ENCODE measurements at regions not wholly inside any gene's neighbourhood (a gene's known extent, or its start where the extent isn't known, plus 50 kb on each side); places are given as distances from the start of the nearest gene placed in this dataset.

DNA sequence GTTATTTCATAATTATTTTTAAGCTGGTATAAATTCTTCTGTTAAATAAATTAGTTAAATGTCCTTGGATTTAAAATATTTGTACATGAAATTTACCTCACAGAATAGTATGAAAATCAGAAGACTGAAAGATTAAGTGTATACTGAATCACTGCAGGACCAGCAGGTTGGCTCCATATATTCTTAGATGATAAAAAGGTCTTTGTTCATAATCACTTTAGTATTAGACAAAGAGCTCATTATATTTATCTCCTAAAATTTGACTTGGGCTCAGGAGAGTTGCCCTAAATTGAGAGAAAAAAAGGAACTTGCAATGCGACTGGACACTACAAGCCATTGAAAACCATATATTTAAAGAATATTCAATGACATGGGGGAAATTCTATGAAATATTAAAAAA lies 766.4 kb upstream of the CITED2 start:
- Histone ChIP-seq H3K27me3 (replicated peaks; ENCODE audit: control insufficient read depth, insufficient read depth, low read length) (no peaks in the 10 kb centered on the region), H3K9me3 (no peaks in the 10 kb centered on the region), H3K36me3 (ENCODE audit: control insufficient read depth, insufficient read depth, low read length) (no peaks in the 10 kb centered on the region), H3K4me3 (ENCODE audit: low read depth, low read length) (no peak overlapping the region), H3K4me1 (no peaks in the 10 kb centered on the region)
- no TSS peak for BruUV-seq (replicated peaks)
- POLR2A ChIA-PET, result no interaction called here
- Mint-ChIP-seq H3K9me3 (ENCODE audit: unreplicated experiment) (no peaks in the 10 kb centered on the region), H3K36me3 (ENCODE audit: insufficient read depth, unreplicated experiment) (no peaks in the 10 kb centered on the region), H3K27me3 (ENCODE audit: insufficient read depth, unreplicated experiment) (no peaks in the 10 kb centered on the region), H3K4me1 (ENCODE audit: low read depth, unreplicated experiment) (peaks cover 6% of the 10 kb centered on the region), H3K4me3 (ENCODE audit: unreplicated experiment) (no peak overlapping the region), H3K27ac (ENCODE audit: unreplicated experiment) (no peak overlapping the region)
- TF ChIP-seq CTCF (IDR thresholded peaks at IDR 0.05; ENCODE audit: insufficient read depth in 1 of 2, low read depth in 1 of 2, low read length in 1 of 2, severe bottlenecking in 1 of 2, unreplicated experiment in 1 of 2), result no peak
- intact Hi-C loops (cut with micrococcal nuclease; ENCODE audit: unreplicated experiment), result no loop called here
- CTCF ChIA-PET, result no interaction called here
- DNase-seq, result no peak

- ChIA-PET CTCF (no interaction called here), POLR2A (no interaction called here)
- Mint-ChIP-seq H3K9me3 (ENCODE audit: unreplicated experiment) (peaks cover 6% of the 10 kb centered on the region), H3K27me3 (ENCODE audit: insufficient read depth, unreplicated experiment) (no peaks in the 10 kb centered on the region), H3K36me3 (ENCODE audit: insufficient read depth, unreplicated experiment) (no peaks in the 10 kb centered on the region), H3K27ac (ENCODE audit: unreplicated experiment) (no peak overlapping the region), H3K4me1 (ENCODE audit: low read depth, unreplicated experiment) (peaks cover 6% of the 10 kb centered on the region), H3K4me3 (ENCODE audit: unreplicated experiment) (no peak overlapping the region)
- no peak for DNase-seq
- no TSS peak for BruUV-seq (replicated peaks)
- no peak overlapping the region for H3K4me3 ChIP-seq (ENCODE audit: low read depth, low read length)
- no peaks in the 10 kb centered on the region for H3K9me3 ChIP-seq
- H3K27me3 ChIP-seq (replicated peaks; ENCODE audit: control insufficient read depth, insufficient read depth, low read length), result no peaks in the 10 kb centered on the region
- no peak for TF ChIP-seq CTCF (IDR thresholded peaks at IDR 0.05; ENCODE audit: insufficient read depth in 1 of 2, low read depth in 1 of 2, low read length in 1 of 2, severe bottlenecking in 1 of 2, unreplicated experiment in 1 of 2)
- no peaks in the 10 kb centered on the region for H3K4me1 ChIP-seq
- intact Hi-C loops (cut with micrococcal nuclease; ENCODE audit: unreplicated experiment), result no loop called here
- no peaks in the 10 kb centered on the region for H3K36me3 ChIP-seq (ENCODE audit: control insufficient read depth, insufficient read depth, low read length)
Observed at GRCh38 chr6:140138311-140139010, 764.0 kb upstream of the CITED2 start.

- intact Hi-C loops (cut with micrococcal nuclease; ENCODE audit: unreplicated experiment), result no loop called here
- no peaks in the 10 kb centered on the region for H3K36me3 ChIP-seq (ENCODE audit: control insufficient read depth, insufficient read depth, low read length)
- H3K4me1 Mint-ChIP-seq (ENCODE audit: low read depth, unreplicated experiment), result peaks cover 6% of the 10 kb centered on the region
- no peak overlapping the region for H3K4me3 Mint-ChIP-seq (ENCODE audit: unreplicated experiment)
- H3K27ac Mint-ChIP-seq (ENCODE audit: unreplicated experiment), result no peak overlapping the region
- CTCF ChIA-PET, result no interaction called here
- peaks cover 22% of the 10 kb centered on the region for H3K9me3 Mint-ChIP-seq (ENCODE audit: unreplicated experiment)
- no peak for DNase-seq
- no peaks in the 10 kb centered on the region for H3K4me1 ChIP-seq
- no peaks in the 10 kb centered on the region for H3K27me3 ChIP-seq (replicated peaks; ENCODE audit: control insufficient read depth, insufficient read depth, low read length)
- no TSS peak for BruUV-seq (replicated peaks)
- POLR2A ChIA-PET, result no interaction called here
- no peak for TF ChIP-seq CTCF (IDR thresholded peaks at IDR 0.05; ENCODE audit: insufficient read depth in 1 of 2, low read depth in 1 of 2, low read length in 1 of 2, severe bottlenecking in 1 of 2, unreplicated experiment in 1 of 2)
- no peak overlapping the region for H3K4me3 ChIP-seq (ENCODE audit: low read depth, low read length)
- no peaks in the 10 kb centered on the region for H3K36me3 Mint-ChIP-seq (ENCODE audit: insufficient read depth, unreplicated experiment)
- H3K27me3 Mint-ChIP-seq (ENCODE audit: insufficient read depth, unreplicated experiment), result no peaks in the 10 kb centered on the region
- no peaks in the 10 kb centered on the region for H3K9me3 ChIP-seq
Observed at GRCh38 chr6:140134224-140134623, 759.8 kb upstream of the CITED2 start.
